ENCODE measurements at regions not wholly inside any gene's neighbourhood (a gene's known extent, or its start where the extent isn't known, plus 50 kb on each side); places are given as distances from the start of the nearest gene placed in this dataset.

DNA sequence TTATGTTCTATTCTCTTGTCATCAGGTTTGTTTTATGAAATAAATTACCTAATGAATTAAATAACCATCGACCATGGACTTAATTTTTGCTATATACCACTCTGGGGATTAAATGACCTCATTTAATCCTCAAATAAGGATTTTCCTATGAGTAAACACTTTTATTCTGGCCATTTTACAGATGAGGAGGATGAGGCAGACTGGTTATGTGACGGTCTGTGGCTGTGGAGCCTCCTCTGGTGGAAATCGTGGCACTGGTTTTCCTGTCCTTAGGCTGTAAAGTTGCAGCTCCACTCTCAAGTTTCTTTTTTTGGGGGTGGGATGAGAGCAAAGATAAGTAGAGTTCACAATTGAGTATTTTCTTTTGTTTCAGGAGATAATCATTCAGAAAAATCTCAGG, 105.2 kb downstream of the XCL2 start:
- TF ChIP-seq, protein P1, sequence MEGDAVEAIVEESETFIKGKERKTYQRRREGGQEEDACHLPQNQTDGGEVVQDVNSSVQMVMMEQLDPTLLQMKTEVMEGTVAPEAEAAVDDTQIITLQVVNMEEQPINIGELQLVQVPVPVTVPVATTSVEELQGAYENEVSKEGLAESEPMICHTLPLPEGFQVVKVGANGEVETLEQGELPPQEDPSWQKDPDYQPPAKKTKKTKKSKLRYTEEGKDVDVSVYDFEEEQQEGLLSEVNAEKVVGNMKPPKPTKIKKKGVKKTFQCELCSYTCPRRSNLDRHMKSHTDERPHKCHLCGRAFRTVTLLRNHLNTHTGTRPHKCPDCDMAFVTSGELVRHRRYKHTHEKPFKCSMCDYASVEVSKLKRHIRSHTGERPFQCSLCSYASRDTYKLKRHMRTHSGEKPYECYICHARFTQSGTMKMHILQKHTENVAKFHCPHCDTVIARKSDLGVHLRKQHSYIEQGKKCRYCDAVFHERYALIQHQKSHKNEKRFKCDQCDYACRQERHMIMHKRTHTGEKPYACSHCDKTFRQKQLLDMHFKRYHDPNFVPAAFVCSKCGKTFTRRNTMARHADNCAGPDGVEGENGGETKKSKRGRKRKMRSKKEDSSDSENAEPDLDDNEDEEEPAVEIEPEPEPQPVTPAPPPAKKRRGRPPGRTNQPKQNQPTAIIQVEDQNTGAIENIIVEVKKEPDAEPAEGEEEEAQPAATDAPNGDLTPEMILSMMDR (IDR thresholded peaks at IDR 0.05; ENCODE audit: insufficient read depth, low read depth, low read length) = no peak
- no peak for TF ChIP-seq EZH2 (IDR thresholded peaks at IDR 0.05; ENCODE audit: insufficient read depth, low read length)
